Fibroblast of skin of back (primary cell): ENCODE measurements at regions not wholly inside any gene's neighbourhood (a gene's known extent, or its start where the extent isn't known, plus 50 kb on each side); places are given as distances from the start of the nearest gene placed in this dataset.
A peak's percentile ranks its signal among the peaks of the same experiment; 100 is the strongest.

ENCODE experiments used
- DNase-seq: peaks from one replicate; pipeline ENCODE4 v3.0.0-alpha.2; 2013

DNA sequence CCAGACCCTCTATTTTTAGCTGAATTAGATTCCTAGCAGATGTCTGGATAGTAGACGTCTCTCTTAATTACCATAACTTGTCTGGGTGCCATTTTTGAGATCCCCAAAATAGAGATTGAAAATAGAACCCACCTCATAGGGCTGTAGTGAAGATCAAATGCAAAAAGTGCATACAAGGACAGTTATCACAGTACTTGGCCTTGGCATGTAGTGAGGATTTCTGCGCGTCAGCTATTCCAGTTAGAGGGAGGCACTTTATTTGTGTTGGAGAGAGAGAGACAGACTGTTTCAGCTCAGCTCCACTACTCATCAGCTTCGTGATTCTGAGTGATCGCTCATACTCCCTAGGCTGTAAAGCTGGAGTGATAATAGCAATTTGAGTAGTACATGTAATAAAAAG is 59.6 kb upstream of the CDH13 start:
- no peak for DNase-seq

DNA sequence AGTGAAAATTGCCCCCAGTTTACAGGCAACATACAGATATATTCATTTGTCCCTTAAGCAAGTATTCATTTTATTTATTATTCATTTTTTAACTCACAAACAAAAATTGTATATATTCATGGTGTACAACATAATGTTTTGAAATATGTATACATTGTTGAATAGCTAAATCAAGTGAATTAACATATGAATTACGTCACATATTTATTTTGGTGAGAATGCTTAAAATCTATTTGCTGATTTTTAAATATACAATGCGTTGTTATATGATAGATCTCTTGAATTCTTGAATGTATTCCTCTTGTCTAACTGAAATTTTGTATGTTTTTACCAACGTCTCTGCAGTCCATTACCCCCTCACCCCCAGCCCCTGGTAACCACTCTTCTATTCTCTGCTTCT is 63.4 kb upstream of the CDH13 start:
- no peak for DNase-seq

DNA sequence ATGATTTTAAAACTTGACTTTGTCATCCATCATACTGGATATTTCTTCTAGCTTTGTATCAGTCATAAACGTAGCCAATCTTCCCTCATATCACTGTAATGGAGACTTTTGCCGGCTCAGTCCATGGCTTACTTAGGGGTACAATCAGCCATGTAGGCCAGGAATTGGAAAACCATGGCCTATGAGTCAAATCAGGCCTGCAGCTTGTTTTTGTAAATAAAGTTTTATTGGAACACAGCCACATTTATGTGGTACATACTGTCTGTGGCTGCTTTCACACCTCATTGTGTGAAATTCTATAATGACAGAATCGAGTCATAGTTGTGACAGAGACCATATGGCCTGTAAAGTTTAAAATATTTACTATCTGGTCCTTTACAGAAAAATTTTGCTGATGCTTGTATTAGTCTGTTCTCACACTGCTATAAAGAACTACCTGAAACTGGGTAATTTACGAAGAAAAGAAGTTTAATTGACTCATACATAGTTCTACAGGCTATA is 64.5 kb upstream of the CDH13 start:
- DNase-seq, result no peak

DNA sequence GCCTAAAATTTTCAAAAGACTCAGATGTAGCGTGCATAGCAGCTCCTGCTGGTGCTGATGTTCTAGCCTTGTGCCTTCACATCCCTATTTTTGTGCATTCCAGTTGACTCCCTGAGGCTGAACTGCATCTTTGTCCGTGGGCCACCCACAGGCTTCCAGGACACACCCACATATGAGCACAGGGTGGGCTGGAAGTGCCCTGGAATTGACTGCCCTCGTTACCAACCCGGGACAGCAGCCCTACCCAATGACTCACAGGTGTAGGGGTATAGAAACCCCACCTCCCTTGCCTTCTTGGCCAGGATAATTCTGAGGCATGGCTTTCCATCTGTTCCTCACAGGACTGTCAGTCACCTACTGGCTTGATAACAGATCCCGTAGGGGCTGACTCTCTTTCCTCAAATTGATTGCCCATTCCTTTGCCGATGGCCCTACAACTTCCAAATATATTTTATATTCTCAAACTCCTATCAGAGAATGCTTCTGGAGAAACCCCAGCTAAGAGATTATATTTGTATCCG is 65.9 kb upstream of the CDH13 start:
- DNase-seq, result no peak

DNA sequence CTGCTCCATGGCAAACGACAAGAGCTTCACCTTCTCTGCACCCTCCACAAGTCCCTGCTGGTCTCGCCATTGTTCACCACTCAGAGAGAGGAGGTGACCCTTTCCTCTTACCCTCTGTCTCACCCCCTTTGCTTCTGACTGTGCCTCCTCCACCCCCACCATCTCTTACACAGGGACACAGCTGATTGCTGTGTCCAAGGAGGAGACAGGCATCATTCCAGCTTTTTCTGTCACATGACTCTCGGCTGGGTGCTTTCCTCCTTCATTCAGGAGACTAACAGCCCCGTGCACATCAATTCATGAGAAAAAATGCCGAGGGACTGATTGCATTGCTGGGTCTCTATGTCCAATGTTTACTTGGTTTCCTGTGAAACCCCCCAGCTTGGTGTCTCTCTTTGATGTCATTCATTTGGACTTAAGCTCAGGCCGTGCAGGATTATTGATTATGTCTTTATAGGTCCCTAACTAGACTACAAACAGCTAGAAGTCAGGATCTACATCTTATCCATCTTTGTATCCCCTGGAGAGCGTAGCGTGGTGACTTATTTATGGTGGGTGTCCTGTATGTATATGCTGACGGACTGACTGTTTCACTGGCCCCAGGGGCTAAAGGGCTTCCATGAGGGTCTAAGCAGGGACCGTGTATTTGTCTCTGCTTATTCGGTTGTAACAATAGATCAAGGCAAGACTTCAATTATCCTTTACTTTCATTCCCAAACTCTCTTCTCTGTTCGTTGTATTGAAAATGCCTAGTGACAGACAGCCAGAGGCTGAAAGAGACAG is 82.2 kb upstream of the CDH13 start:
- DNase-seq, result no peak

DNA sequence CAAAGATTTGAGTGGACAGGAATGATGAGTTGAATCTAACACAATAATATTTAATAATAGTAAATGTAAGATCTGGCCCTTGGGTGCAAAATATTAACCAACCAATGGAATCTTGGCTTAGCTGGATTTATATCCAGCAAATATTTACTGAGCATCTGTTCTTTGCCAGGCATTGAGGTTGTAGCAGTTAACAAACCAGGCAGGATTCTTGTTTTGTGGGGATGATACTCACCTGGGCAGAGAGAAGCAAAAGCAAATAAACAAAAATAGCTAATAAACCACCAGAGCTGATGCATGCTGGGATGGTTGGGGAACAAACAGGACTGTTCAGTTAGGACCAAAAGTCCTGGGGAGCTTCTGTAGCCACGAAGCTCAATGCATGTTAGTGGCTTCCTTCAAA is 84.1 kb upstream of the CDH13 start:
- no peak for DNase-seq

DNA sequence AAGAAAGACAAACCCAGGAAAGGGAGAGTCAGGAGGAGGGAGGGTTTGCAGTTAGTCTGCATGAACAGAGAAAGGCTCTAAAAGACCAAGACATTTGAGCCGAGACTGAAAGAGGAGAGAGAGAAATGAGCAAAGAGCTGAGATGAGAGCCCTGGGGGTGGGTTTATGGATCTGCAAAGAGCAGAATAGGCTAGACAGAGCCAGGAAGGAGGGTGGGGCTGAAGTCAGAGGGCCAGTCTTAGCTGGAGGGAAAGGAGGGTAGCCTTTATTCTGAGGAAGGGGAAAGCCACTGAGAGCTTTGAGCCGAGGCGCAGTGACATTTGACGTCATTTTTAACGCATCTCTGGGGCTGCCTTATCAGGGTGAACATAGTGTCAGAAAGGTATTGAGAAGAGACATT is 85.7 kb upstream of the CDH13 start:
- no peak for DNase-seq

DNA sequence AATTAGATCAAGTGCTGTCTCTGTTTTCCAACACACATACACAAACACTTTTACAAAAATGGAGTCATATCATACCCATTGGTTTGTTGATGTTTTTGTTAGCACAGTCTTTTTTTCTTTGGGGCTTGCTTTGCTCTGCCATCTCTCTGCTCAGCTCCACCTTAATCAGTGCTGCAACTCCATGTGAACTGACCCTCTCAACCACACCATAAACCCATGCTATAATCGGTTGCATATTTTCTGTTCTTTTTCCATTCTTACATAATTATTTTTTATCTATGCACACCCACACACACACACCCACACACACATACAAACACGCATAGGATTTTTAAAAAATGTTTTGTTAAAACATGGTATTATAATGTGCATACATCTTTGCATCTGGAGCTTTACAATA is 91.0 kb upstream of the CDH13 start:
- no peak for DNase-seq

DNA sequence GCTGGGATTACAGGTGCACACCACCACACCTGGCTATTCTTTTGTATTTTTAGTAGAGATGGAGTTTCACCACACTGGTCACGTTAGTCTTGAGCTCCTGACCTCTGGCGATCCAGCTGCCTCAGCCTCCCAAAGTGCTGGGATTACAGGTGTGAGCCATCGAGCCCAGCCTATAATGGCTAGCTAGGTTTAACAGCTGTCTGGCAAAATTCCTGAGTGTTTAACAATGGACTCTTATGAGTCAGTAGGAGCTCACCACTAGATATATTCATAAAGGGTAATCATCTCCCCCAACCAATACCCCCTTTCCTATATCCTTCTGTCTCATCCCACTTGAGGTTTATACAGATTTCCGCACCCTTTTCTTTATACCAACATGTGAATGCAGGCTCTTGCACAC is 91.5 kb upstream of the CDH13 start:
- DNase-seq, result no peak

DNA sequence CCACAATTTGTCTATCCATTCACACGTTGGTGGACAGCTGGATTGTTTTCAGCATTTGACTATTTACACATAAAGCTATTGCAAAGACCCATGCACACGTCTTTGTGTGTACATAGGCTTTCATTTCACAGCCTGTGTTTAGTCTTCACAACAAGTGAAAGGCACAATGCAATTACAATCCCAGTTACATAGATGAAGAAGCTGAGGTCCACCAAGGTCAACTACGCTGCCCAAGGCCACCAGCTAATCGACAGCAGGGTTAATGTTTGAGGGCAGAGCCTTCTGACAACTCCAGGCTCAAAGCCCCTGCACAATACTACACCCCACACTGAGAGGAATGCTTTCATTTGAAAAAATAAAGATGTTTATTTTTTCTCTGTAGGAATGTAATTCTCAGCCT is 93.6 kb upstream of the CDH13 start:
- no peak for DNase-seq

DNA sequence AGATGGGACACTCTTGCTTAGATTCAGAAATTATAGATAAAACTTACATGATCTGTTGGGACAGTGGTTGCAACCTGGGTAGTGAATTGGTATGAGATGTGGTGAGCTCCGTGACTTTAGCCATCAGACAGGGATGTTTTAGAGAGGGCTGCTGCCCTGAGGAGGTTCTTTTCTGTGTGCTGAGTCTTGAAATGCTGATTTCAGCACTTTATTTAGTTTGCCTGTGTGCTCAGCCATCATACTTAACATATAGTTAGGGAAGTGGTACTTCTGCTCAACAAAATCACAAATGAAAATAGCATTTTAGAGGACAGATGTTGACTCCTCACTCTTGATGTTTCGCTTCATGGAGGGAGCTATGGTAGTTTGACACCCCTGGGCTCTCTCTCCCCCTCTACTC is 95.9 kb upstream of the CDH13 start:
- no peak for DNase-seq

DNA sequence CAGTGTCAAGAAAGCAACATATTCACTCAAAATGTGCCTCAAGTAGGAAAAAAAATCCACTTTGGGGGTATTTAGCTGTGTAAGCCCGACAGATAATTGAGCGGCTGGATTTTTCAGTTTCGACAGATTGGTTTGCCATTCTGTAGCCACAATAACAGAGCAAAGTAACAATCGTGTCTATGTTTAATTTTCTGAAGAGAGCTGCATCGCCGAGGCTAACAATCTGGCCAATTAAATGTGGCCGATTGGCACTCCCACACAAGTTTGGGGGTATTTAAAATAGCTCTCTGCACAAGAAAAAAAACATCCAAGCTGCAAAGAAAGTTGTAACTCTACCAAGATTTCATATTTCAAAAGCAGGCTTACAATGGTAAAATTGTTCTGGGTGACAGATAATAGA is 99.7 kb upstream of the CDH13 start:
- no peak for DNase-seq

DNA sequence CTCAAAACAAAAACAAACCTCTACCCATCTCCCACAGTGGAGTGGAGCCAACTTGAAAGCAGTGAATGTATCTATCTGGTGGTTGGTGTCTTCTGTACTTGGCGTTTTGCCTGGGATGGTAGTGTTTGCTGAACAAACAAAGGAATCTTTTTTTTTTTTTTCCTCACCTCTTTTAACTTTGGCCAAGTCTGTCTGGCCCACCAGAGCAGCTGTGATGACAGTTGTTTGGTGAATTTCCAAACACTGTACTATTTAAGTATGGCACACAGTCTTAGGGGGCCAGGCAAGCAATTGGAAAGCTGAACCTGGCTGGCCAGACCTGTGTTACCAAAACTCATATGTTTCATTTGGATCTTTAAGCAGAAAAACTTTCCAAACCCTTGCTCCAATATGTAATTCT is 101.8 kb upstream of the CDH13 start:
- DNase-seq, result peak; percentile 7

DNA sequence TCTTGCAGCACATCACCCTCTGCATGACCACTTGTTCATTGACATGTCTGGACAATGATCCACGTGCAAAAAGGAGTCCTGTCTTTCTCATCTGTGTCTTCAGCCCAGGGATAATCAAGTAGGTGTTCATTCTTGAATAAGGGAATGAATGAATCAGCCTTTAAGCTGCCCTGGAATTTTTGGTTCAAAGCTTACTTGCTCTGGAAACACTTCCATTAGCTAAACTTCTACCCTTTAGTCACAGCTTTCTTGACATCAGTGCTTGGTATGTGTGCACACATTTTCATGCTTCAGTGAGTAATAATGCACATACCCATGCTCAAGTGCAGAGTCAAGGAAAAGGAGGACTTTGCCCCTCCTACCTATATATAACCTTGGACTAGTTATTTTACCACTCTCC is 103.0 kb upstream of the CDH13 start:
- no peak for DNase-seq

DNA sequence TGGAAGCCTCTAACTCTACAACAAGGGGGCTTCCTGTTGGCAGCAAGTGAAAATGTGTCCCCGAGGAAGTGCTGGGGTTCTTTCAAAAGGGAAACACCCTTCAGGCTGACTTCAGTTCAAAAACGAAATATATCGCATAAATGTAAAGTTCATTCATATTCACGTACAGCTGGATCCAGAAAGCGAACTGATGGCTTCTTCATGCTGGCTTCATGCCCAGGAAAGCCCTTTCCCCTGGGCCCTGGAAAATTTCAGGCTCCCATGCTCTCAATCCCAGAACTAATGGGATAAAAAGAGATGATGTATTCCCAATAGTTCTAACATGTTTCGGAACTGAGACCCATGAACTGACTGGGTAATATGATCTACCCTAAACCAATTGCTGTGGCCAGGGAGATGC is 104.7 kb upstream of the CDH13 start:
- DNase-seq, result no peak

DNA sequence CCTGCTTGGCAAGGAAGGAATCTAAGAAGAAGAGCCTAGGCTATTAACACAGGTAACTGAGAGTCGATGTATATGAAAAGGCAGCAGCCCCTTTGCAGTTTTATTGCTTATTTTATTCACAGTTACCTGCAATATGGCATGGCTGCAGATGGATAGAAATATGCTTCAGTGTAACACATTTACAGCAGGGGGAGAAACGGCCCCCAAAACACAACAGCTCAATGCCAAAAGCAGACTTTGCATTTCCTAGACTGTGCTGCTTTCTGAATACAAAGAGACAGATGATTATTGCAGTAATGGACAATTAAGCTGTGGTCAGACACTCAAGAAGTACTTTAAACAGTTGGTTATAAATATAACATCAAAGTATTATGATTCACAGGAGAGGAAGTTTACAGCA is 108.0 kb upstream of the CDH13 start:
- no peak for DNase-seq

DNA sequence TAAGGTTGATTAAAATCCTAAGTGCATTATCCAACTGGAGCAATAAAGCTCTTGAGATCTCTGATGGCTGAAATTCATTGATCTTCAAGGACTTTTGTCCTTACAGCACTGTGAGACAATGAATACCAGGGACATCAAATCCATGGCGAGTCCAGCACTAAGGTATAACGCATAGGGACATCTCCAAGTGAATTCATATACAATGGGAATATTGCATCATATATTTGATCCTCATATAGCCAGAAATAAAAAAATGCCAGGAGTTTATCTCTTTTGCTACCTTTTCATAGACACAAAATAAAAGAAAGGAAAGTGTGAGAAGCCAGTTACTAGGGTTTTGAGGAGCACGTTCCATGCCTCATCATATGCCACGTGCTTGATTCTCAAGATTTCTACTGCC is 112.5 kb upstream of the CDH13 start:
- no peak for DNase-seq

DNA sequence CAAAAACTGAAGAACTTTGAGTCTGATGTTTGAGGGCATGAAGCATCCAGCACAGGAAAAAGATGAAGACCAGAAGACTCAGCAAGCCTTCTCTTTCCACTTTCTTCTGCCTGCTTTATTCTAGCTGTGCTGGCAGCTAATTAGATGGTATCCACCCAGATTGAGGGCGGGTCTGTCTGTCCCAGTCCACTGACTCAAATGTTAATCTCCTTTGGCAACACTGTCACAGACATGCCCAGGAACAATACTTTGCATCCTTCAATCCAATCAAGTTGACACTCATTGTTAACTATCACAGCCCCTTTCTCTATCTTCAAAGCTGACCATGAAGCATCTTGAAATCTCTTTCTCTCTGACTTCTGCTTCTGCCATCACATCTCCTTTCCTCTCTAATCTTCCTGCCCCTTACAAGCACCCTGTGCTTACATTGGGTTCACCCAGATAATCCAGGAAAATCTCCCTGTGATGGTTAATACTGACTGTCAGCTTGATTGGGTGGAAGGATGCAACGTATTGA is 115.9 kb upstream of the CDH13 start:
- no peak for DNase-seq

DNA sequence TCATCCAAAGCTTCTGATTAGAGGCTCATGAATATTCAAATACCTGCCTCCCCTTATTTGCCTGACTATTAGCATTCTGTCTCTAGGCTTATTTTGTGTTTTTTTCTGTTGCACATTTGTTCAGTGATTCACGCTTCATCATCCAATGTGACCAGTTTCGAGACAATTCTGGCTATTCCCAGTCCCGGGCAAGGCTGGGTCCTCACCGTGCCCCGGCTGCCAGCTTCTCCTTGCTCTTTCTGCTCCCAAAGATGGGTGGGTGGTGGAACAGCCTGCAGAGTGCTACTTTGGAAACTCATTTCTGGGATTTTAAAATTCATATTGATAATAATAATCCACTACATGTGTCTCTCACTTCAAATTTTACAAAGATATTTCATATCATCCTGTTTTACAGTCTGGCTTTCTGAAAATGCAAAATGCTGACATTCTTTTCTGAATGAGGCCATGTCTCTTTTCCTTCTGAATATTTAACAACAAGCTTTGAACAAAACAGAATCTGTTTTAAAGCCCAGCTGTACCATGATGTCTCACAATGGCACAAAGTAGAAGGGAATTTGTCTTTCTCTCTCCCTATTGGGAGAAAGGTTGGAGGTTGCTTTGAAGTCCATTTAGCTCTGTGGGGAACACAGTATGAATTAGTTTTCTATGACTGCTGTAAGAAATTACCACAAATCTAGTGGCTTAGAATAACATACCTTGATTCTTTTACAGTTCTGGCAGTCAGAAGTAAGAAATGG is 116.9 kb upstream of the CDH13 start:
- DNase-seq, result no peak

DNA sequence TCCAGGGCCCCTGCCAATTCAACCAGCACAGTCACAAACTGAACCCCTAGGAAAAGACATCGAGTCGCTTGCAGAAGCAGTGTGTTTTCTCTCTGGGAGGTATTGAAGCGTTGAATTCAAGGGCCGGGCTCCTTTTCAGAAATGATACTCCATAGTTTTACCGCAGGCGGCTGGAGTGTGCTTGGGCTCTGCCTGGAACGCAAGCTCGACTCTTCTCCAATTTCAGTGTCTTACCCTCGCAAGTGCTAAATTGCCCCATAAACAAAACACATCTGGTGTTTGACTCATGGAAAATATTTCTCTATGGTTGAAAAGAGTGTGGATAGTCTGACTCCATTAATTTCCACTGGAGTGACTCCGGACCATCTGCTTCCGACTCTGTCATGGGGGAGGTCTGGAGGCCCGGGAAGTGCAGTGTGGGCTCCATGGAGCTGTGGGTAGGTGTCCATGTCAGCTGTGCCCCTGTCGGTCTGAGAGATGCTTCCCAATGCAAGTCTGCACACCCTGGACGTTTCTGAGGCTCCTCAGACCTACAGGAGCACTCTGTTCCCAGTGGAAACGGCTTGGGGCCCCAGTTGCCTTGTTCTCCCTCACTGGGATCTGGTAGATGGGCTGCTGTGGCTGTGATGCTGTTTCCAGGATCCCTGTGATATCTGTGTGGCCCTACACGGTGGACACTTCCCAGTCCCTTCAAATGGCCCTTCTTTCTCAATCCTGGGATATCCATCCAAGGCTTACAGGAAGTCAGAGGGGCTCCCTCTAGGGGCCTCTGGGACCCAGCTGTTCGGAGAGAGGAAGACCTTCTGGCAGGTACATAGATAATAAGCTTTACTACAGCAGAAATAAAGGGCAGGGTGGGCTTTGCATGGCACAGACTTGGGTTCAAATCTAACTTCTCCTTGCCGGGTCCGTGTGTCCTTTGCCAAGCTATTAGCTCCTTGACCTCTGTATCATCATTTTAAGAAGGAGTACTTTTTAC is 119.8 kb upstream of the CDH13 start:
- DNase-seq, result no peak

DNA sequence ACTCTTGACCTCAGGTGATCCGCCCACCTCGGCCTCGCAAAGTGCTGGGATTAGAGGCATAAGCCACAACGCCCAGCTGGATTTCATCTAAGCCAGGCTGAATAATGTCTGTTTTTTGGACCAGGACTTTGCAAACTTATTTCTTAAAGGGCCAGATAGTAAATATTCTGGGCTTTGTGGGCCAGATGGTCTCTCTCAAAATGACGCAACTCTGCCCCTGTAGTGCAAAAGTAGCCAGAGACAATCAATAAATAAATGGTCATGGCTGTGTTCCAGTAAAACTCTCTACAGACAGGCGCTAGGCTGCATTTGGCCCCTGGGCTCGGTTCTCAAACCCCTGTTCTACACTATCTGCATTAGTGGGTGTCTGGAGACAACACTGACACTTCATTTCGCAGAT is 121.9 kb upstream of the CDH13 start:
- no peak for DNase-seq

DNA sequence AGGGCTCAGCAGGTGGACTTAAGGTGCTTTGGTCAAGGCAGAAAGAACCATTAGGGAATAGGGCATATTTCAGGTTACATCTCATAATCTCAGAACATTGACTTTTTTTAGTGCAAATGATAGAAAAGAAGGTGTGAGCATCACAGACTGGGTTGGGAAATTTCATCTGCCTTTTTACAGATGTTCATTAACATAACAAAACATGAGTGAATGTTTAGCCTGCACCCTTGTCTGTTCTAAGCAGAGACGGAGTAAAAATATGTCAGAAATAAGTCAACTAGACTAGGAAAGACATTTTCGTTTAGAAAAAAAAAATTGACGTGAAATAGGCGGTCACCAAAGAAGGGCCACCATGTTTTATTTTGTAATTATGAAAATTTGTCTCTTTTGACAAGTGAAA is 127.5 kb upstream of the CDH13 start:
- no peak for DNase-seq

DNA sequence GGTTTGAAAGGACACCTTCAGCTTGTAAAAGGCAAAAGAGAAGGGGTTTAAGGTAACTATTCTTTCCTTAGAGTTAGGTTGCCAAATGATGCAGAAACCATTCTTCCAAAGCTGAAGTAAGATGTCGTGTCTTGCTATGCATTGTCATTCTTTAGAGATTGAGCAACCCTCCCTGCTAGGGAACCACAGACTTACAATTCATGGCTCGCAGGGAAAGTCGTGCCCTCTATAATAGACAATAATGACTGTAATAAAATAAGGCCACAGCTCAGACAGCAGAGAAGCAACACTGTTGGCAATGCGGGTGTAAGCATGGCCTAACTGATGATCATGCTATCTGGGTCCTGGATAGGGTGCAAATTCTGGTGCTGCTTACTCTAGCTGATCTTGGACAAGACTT is 129.6 kb upstream of the CDH13 start:
- DNase-seq, result no peak
